ENCODE measurements at regions not wholly inside any gene's neighbourhood (a gene's known extent, or its start where the extent isn't known, plus 50 kb on each side); places are given as distances from the start of the nearest gene placed in this dataset.

DNA sequence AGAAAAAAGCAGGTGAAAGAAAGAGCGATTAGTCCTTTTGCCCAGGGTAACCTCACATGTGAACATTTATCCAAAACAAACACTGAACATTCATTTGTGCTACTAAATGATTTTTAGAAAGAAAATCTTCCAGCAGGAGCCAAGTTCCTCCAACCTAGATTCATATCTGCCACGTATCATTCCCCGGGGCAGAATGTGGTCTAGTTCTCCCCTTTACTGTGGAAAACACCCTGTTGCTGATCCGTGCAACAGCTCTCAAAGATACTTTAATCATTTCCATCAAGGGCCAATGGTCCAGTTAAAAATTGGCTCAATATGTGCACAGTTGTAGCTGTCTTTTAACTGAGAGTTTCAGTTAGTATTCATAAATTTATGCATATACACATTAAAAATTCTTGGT is 479.1 kb downstream of the ATP23 start:
- Histone ChIP-seq H3K9ac (ENCODE audit: low read length) (peak overlapping the region; percentile 48), H3K4me3 (ENCODE audit: low read length) (no peak overlapping the region; the same call in 1 of the 2 replicates), H3K4me1 (ENCODE audit: insufficient read depth, low read length) (peaks cover 57% of the 10 kb centered on the region), H3K79me2 (ENCODE audit: low read length) (no peaks in the 10 kb centered on the region), H3F3A (ENCODE audit: low read length, unreplicated experiment) (peaks cover 10% of the 10 kb centered on the region), H3K9me2 (replicated peaks; ENCODE audit: low read length) (no peaks in the 10 kb centered on the region), H3K36me3 (ENCODE audit: low read depth, low read length) (no peaks in the 10 kb centered on the region), H3K9me3 (ENCODE audit: low read length) (no peaks in the 10 kb centered on the region), H3K4me2 (ENCODE audit: low read length) (peak overlapping the region; percentile 63), H3K27ac (ENCODE audit: low read length) (peak overlapping the region; percentile 89), H4K20me1 (ENCODE audit: low read length) (no peaks in the 10 kb centered on the region), H3K27me3 (ENCODE audit: low read length) (no peaks in the 10 kb centered on the region), H2AFZ (ENCODE audit: low read length) (no peak overlapping the region)
- TF ChIP-seq EZH2phosphoT487 (IDR thresholded peaks at IDR 0.05; ENCODE audit: borderline replicate concordance, low read length) = no peak
- TF ChIP-seq EZH2 (IDR thresholded peaks at IDR 0.05; ENCODE audit: low read length, unreplicated experiment) = no peak
- TF ChIP-seq, protein P1, sequence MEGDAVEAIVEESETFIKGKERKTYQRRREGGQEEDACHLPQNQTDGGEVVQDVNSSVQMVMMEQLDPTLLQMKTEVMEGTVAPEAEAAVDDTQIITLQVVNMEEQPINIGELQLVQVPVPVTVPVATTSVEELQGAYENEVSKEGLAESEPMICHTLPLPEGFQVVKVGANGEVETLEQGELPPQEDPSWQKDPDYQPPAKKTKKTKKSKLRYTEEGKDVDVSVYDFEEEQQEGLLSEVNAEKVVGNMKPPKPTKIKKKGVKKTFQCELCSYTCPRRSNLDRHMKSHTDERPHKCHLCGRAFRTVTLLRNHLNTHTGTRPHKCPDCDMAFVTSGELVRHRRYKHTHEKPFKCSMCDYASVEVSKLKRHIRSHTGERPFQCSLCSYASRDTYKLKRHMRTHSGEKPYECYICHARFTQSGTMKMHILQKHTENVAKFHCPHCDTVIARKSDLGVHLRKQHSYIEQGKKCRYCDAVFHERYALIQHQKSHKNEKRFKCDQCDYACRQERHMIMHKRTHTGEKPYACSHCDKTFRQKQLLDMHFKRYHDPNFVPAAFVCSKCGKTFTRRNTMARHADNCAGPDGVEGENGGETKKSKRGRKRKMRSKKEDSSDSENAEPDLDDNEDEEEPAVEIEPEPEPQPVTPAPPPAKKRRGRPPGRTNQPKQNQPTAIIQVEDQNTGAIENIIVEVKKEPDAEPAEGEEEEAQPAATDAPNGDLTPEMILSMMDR (conservative IDR thresholded peaks at IDR 0.05; ENCODE audit: low read depth, low read length) = no peak
- DNase-seq (peak; percentile 88), ATAC-seq (peak; percentile 55)
- ChIA-PET CTCF (interaction anchor here (0.7 kb wide), 1 partner anchor 497 kb away, joined by 4 read pairs; no protein-coding TSS in a partner anchor), POLR2A (ENCODE audit: unreplicated experiment) (interaction anchor here (0.6 kb wide), 1 partner anchor 88 kb away, joined by 3 read pairs; no protein-coding TSS in a partner anchor)
- BruUV-seq (replicated peaks) = no TSS peak
- intact Hi-C loops (cut with micrococcal nuclease) = no loop called here

DNA sequence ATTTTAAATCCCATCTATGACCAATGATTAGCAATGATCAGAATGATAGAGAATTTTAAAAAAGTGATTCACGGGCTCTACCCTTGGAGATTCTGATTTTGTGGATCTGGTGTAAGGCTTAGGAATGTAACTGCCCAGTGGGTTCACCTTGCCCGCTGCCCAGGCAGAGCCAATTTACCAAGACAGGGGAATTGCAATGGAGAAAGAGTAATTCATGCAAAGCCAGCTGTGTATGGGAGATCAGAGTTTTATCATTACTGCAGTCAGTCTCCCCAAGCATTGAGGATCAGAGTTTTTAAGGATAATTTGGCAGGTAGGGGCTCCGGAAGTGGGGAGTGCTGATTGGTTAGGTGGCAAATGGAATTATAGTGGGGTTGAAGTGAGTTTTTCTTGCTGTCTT is 480.6 kb downstream of the ATP23 start:
- Histone ChIP-seq H3K79me2 (ENCODE audit: low read length) (no peaks in the 10 kb centered on the region), H3K9me3 (ENCODE audit: low read length) (no peaks in the 10 kb centered on the region), H3K27me3 (ENCODE audit: low read length) (no peaks in the 10 kb centered on the region), H3F3A (ENCODE audit: low read length, unreplicated experiment) (peaks cover 10% of the 10 kb centered on the region), H3K9me2 (replicated peaks; ENCODE audit: low read length) (no peaks in the 10 kb centered on the region), H3K36me3 (ENCODE audit: low read depth, low read length) (no peaks in the 10 kb centered on the region), H3K9ac (ENCODE audit: low read length) (no peak overlapping the region), H3K4me3 (ENCODE audit: low read length) (no peak overlapping the region), H3K4me1 (ENCODE audit: insufficient read depth, low read length) (peaks cover 58% of the 10 kb centered on the region), H3K27ac (ENCODE audit: low read length) (no peak overlapping the region), H4K20me1 (ENCODE audit: low read length) (no peaks in the 10 kb centered on the region), H3K4me2 (ENCODE audit: low read length) (no peak overlapping the region), H2AFZ (ENCODE audit: low read length) (no peak overlapping the region)
- TF ChIP-seq, protein P1 (conservative IDR thresholded peaks at IDR 0.05; ENCODE audit: low read depth, low read length) = no peak
- no peak for TF ChIP-seq EZH2 (IDR thresholded peaks at IDR 0.05; ENCODE audit: low read length, unreplicated experiment)
- TF ChIP-seq EZH2phosphoT487 (IDR thresholded peaks at IDR 0.05; ENCODE audit: borderline replicate concordance, low read length) = no peak
- ChIA-PET CTCF (no interaction called here), POLR2A (ENCODE audit: unreplicated experiment) (no interaction called here)
- intact Hi-C loops (cut with micrococcal nuclease) = no loop called here
- DNase-seq = no peak
- BruUV-seq (replicated peaks) = no TSS peak
- ATAC-seq = no peak

DNA sequence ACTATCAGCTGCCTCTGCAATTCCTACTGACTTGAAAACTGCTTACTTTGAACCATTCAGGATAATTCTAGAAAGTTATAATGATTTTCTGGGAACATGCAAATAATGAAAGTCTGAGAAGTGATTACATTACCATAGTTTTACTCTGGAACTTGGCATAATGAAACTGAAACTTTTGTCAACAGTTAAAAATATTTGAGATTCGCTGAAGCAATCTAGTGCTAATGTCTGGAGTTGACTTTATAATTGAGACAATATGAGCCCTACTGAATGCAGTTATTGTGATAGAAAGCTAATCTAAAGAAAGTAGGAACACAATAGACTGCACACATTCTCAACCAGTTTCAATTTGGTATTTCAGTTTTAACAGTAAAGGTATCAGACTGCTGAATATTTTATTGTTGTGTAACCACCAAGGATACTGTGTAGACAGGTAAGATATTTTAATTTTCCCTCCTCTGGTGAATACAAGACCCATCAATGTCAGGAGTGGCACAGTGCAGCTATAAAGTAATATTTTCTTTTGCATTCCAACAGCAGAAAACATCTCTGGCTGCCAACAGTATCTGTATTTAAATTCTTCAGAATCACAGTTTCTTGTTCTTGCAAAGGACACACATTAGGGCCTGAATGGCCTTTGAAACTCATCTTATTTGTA is 483.5 kb downstream of the ATP23 start:
- Histone ChIP-seq H2AFZ (ENCODE audit: low read length) (peak overlapping the region; percentile 6; the same call in 1 of the 2 replicates), H3K4me1 (ENCODE audit: insufficient read depth, low read length) (peaks cover 51% of the 10 kb centered on the region), H3K27ac (ENCODE audit: low read length) (peak overlapping the region; percentile 99), H3K27me3 (ENCODE audit: low read length) (no peaks in the 10 kb centered on the region), H3K9ac (ENCODE audit: low read length) (peak overlapping the region; percentile 73), H3K4me3 (ENCODE audit: low read length) (peak overlapping the region; percentile 34), H4K20me1 (ENCODE audit: low read length) (no peaks in the 10 kb centered on the region), H3K79me2 (ENCODE audit: low read length) (no peaks in the 10 kb centered on the region), H3K9me3 (ENCODE audit: low read length) (no peaks in the 10 kb centered on the region), H3K4me2 (ENCODE audit: low read length) (peak overlapping the region; percentile 68), H3K36me3 (ENCODE audit: low read depth, low read length) (no peaks in the 10 kb centered on the region; the same call in 1 of the 2 replicates), H3K9me2 (replicated peaks; ENCODE audit: low read length) (no peaks in the 10 kb centered on the region), H3F3A (ENCODE audit: low read length, unreplicated experiment) (peaks cover 10% of the 10 kb centered on the region)
- TF ChIP-seq EZH2 (IDR thresholded peaks at IDR 0.05; ENCODE audit: low read length, unreplicated experiment) (no peak), EZH2phosphoT487 (IDR thresholded peaks at IDR 0.05; ENCODE audit: borderline replicate concordance, low read length) (no peak)
- TF ChIP-seq, protein P1 (conservative IDR thresholded peaks at IDR 0.05; ENCODE audit: low read depth, low read length) = no peak
- POLR2A ChIA-PET (ENCODE audit: unreplicated experiment) = interaction anchor here (0.6 to 1.0 kb wide), 3 partner anchors 30 to 746 kb away, joined by 4 read pairs; no protein-coding TSS in a partner anchor
- peak; percentile 38 for DNase-seq
- ATAC-seq = peak; percentile 38
- intact Hi-C loops (cut with micrococcal nuclease) = loop anchor here (1.0 to 5.0 kb wide), 6 partner anchors 11 to 662 kb away; no protein-coding TSS in a partner anchor
- CTCF ChIA-PET = interaction anchor here (0.7 kb wide), 1 partner anchor 699 kb away, joined by 3 read pairs; no protein-coding TSS in a partner anchor
- TSS peak; percentile 60 for BruUV-seq (replicated peaks)
